RWPE1 (cell line): ENCODE measurements at regions not wholly inside any gene's neighbourhood (a gene's known extent, or its start where the extent isn't known, plus 50 kb on each side); places are given as distances from the start of the nearest gene placed in this dataset.

Experiments used
- CTCF ChIA-PET: fragments of 350-600 bp; sonication (Branson Sonifier 250); formaldehyde crosslinking; extraction: SDS; loops from one replicate; lab custom pipeline; 2021; lab: Yijun Ruan, JAX
- POLR2A ChIA-PET: fragments of 400-600 bp; formaldehyde crosslinking; extraction: SDS; loops from one replicate; lab custom pipeline; 2020; ENCODE audit warnings: antibody characterized with exemption; ENCODE audit not compliant: low non-redundant PET; lab: Yijun Ruan, JAX
- DNase-seq: peaks from one replicate; pipeline ENCODE4 v3.0.0; 2012; ENCODE audit warnings: low spot score
- H3K27ac ChIP-seq: fragments of 450-650 bp; 2 replicates; pipeline ENCODE4 v1.5.1; 2017
- TF ChIP-seq, protein P1 (sequence below): fragments of 450-650 bp; conservative IDR thresholded peaks from 2 replicates; pipeline ENCODE4 v1.5.1; 2017; ENCODE audit warnings: low read depth, mild to moderate bottlenecking

DNA sequence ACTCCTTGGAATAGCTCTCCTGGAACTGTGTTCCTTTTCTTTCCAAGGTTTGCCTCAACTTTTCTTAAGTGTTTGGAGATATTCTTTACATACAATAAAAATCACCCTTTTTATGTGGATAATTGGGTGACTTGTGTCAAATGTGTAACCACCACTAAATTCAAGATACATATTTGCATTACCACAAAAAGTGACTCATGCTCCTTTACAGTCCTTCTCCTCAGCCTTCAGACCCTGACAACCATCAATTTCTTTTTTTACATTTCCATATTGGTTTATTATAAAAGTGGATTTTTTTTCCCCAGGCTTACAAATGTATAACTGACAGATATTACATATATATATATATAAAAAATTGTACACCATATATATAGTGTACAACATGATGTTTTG, 372.0 kb upstream of the KCNN2 start:
- H3K27ac ChIP-seq, result no peak overlapping the region
- CTCF ChIA-PET, result interaction anchor here (0.6 to 0.8 kb wide), 2 partner anchors 311 to 355 kb away, joined by 3 read pairs; no protein-coding TSS in a partner anchor
- POLR2A ChIA-PET, result no interaction called here
- no peak for DNase-seq
- TF ChIP-seq, protein P1, sequence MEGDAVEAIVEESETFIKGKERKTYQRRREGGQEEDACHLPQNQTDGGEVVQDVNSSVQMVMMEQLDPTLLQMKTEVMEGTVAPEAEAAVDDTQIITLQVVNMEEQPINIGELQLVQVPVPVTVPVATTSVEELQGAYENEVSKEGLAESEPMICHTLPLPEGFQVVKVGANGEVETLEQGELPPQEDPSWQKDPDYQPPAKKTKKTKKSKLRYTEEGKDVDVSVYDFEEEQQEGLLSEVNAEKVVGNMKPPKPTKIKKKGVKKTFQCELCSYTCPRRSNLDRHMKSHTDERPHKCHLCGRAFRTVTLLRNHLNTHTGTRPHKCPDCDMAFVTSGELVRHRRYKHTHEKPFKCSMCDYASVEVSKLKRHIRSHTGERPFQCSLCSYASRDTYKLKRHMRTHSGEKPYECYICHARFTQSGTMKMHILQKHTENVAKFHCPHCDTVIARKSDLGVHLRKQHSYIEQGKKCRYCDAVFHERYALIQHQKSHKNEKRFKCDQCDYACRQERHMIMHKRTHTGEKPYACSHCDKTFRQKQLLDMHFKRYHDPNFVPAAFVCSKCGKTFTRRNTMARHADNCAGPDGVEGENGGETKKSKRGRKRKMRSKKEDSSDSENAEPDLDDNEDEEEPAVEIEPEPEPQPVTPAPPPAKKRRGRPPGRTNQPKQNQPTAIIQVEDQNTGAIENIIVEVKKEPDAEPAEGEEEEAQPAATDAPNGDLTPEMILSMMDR, result no peak

DNA sequence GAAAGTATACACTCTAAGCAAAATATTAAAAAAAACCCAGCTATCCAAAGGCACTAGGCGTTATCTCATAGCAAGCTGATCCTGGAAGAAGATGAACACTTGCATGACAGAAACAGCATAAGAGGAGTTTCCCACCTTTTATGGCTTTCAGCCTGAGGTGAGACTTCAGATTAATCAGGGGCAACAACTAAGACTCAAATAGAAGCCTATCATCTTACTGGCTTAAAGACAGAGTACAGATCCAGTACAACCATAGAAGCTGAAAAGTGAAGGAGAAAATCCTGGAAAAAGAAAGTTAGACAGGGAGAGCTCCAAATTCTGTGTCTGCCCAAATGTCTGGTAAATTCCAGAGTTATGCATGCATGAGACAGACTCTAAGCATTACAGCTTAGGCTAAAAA, 360.8 kb upstream of the KCNN2 start:
- ChIA-PET POLR2A (no interaction called here), CTCF (interaction anchor here (0.6 kb wide), 1 partner anchor 221 kb away, joined by 3 read pairs; no protein-coding TSS in a partner anchor)
- TF ChIP-seq, protein P1, result no peak
- DNase-seq, result no peak
- H3K27ac ChIP-seq, result no peak overlapping the region

DNA sequence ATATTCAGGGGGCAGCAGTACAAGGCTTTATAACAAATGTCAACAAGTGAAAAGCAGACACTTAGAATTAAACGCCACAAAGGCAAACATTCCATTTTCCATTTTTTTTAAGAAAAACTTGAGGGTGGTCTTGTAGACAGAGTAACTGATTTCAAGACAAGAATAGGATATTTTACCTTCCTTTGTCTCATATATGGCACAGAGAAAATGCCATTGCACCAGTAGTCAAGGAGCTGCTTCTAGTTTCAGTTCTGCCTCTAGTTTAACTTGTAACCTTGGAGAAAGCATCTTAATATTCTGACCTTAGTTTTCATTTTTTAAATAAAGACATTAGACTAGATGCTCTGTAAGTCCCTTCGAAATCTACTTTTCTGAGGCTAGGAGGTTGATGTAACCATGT, 355.3 kb upstream of the KCNN2 start:
- ChIA-PET POLR2A (no interaction called here), CTCF (interaction anchor here (0.9 kb wide), 1 partner anchor 8 kb away, joined by 4 read pairs; no protein-coding TSS in a partner anchor)
- H3K27ac ChIP-seq, result no peak overlapping the region

DNA sequence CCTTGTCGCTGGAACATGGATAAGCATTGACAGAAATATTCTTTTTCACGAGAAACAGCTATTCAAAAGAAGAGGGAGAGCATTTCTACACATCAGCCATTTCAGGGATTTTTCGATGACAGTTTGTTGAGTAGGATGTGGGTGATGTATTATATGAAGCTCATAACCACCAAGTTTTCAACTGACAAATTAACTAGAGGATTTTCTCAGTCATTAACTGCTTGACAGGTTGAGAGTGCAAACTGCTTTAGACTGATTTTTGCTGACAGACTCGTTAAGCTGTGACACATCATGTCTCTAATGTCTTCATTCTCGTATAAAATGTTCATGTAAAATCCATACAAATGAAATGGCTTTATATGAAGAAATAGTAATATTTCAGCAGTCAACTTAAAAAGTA, 354.2 kb upstream of the KCNN2 start:
- no peak for DNase-seq
- TF ChIP-seq, protein P1, result no peak
- CTCF ChIA-PET, result no interaction called here
- POLR2A ChIA-PET, result no interaction called here
- H3K27ac ChIP-seq, result no peak overlapping the region

More for the DNA sequence above, 355.3 kb upstream of the KCNN2 start:
- no peak for DNase-seq
- TF ChIP-seq, protein P1, result no peak

DNA sequence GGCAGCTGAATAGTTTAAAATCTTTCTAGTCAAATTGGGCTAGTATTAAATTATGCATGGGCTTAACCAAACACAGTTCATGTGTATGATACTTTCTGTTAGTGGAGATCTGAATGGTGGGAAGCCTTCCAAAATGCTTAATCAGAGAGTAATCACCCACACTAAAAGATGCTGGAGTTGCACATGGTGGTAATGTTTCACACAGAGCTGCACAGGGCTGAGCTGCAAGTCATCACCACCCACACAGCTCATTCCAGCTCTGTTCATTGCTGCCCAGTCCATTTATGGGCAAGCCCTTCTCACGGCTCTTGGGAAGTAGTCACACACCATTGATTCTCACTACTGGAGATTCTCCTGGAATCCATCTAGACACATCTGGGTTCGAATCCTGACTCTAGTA, 351.5 kb upstream of the KCNN2 start:
- ChIA-PET POLR2A (no interaction called here), CTCF (no interaction called here)
- no peak overlapping the region for H3K27ac ChIP-seq
- TF ChIP-seq, protein P1, result no peak
- no peak for DNase-seq

DNA sequence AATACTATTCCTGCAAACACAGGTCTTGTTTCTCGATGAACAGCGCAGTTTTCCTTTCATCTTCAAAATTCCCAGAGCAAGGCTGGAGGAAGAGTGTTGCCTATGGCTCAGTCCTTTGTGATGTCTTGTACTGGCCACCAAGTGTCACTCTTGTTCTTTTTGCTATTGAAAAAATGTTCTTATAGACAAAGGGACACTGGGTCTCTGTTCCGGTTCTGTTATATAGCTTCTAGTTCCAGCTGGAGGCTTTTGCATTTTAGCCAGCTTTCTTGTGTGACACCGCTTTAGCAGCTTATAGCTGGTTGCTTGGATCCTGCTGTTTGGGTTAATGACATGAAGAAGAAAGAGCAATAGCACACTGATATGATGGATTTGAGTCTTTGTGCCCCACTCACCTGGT, 343.7 kb upstream of the KCNN2 start:
- ChIA-PET CTCF (interaction anchor here (0.6 to 1.0 kb wide), 3 partner anchors 325 to 432 kb away, joined by 3 to 7 read pairs (median 6); no protein-coding TSS in a partner anchor), POLR2A (no interaction called here)
- H3K27ac ChIP-seq, result no peak overlapping the region
- TF ChIP-seq, protein P1, result no peak
- DNase-seq, result no peak
